Ovary (tissue), 3 donors: ENCODE measurements at regions not wholly inside any gene's neighbourhood (a gene's known extent, or its start where the extent isn't known, plus 50 kb on each side); places are given as distances from the start of the nearest gene placed in this dataset.

Source experiments
- CTCF ChIP-seq, 3 donors: fragments of 450-650 bp in 2 of 3; fragments of 200-600 bp in 1 of 3; IDR thresholded peaks; one replicate each; pipeline versions ENCODE4 v1.5.1 to v1.8.0; 2016 to 2022; ENCODE audit warnings: antibody characterized with exemption in 3 of 3, mild to moderate bottlenecking in 1 of 3
- POLR2A ChIP-seq: fragments of 450-650 bp; IDR thresholded peaks from one replicate; pipeline ENCODE4 v1.6.1; 2017; ENCODE audit warnings: antibody characterized with exemption, mild to moderate bottlenecking, moderate library complexity
- donor health status: DM: no; HTN: no; CAD: no.

- no peak for TF ChIP-seq CTCF (IDR thresholded peaks at IDR 0.05)
- TF ChIP-seq POLR2A, result no peak
Observed at GRCh38 chr10:21010615-21011014, 113.5 kb upstream of the NEBL start.
